Stimulated activated CD4-positive, alpha-beta T cell treated with anti-CD3 and anti-CD28 coated beads, Interleukin-1b, Interleukin-23, amount 100 ng/mL, for 1 hour (primary cell): ENCODE measurements at regions not wholly inside any gene's neighbourhood (a gene's known extent, or its start where the extent isn't known, plus 50 kb on each side); places are given as distances from the start of the nearest gene placed in this dataset.

Experiments used
- DNase-seq, 2 donors: peaks; one replicate each; pipeline ENCODE4 v3.0.0-alpha.2; 2020; ENCODE audit warnings: low read depth in 2 of 2

- no peak for DNase-seq
Observed at GRCh38 chr14:101478796-101479410, 82.4 kb upstream of the DIO3 start.

- no peak for DNase-seq
Observed at GRCh38 chr14:101480022-101480746, 81.1 kb upstream of the DIO3 start.

GRCh38 chr14:101480747-101481530, 80.4 kb upstream of the DIO3 start:
- DNase-seq, result no peak

- no peak for DNase-seq
Observed at GRCh38 chr14:101481557-101481956, 79.7 kb upstream of the DIO3 start.

- DNase-seq, result no peak
Observed at GRCh38 chr14:101482066-101482465, 79.2 kb upstream of the DIO3 start.

GRCh38 chr14:101483829-101484228, 77.5 kb upstream of the DIO3 start:
- no peak for DNase-seq

- no peak for DNase-seq
Observed at GRCh38 chr14:101489092-101489760, 72.1 kb upstream of the DIO3 start.

GRCh38 chr14:101490771-101491170, 70.5 kb upstream of the DIO3 start:
- no peak for DNase-seq

- no peak for DNase-seq
Observed at GRCh38 chr14:101491841-101492240, 69.5 kb upstream of the DIO3 start.

GRCh38 chr14:101492716-101493115, 68.6 kb upstream of the DIO3 start:
- no peak for DNase-seq

- DNase-seq, result no peak
Observed at GRCh38 chr14:101494826-101495225, 66.5 kb upstream of the DIO3 start.

GRCh38 chr14:101495284-101495683, 66.0 kb upstream of the DIO3 start:
- no peak for DNase-seq

GRCh38 chr14:101495827-101496775, 65.2 kb upstream of the DIO3 start:
- DNase-seq, result no peak

GRCh38 chr14:101496776-101497683, 64.3 kb upstream of the DIO3 start:
- DNase-seq, result no peak

- DNase-seq, result no peak
Observed at GRCh38 chr14:101497684-101498525, 63.4 kb upstream of the DIO3 start.

GRCh38 chr14:101498526-101498860, 62.8 kb upstream of the DIO3 start:
- DNase-seq, result no peak

GRCh38 chr14:101499080-101499479, 62.2 kb upstream of the DIO3 start:
- DNase-seq, result no peak

- no peak for DNase-seq
Observed at GRCh38 chr14:101499513-101499912, 61.8 kb upstream of the DIO3 start.

- DNase-seq, result no peak
Observed at GRCh38 chr14:101500061-101500460, 61.2 kb upstream of the DIO3 start.
